B cell (primary cell): ENCODE measurements at regions not wholly inside any gene's neighbourhood (a gene's known extent, or its start where the extent isn't known, plus 50 kb on each side); places are given as distances from the start of the nearest gene placed in this dataset.

ENCODE experiments used
- ATAC-seq: fragments of 200-7000 bp; cut with Tn5 transposase; one replicate; pipeline ENCODE4 v1.10.0; 2021; ENCODE audit warnings: low read depth, mild to moderate bottlenecking, moderate number of reproducible peaks, moderate library complexity
- CTCF ChIA-PET: fragments of 350-600 bp; sonication (Branson Sonifier 250); formaldehyde crosslinking; loops from one replicate; lab custom pipeline; 2021; ENCODE audit warnings: antibody characterized with exemption, inconsistent platforms; lab: Charles Lee
- POLR2A ChIA-PET: fragments of 350-600 bp; sonication (Branson Sonifier 250); formaldehyde crosslinking; loops from one replicate; lab custom pipeline; 2021; ENCODE audit warnings: antibody characterized with exemption; lab: Charles Lee
- DNase-seq: peaks from one replicate; pipeline ENCODE4 v3.0.0; 2013
- H2AFZ ChIP-seq: 2 replicates; pipeline ENCODE4 v1.6.1; 2012; ENCODE audit warnings: mild to moderate bottlenecking, low read depth, low read length; ENCODE audit not compliant: insufficient read depth, poor library complexity, severe bottlenecking
- H3K27ac ChIP-seq, 2 donors: 1 replicate in 1 of 2; 2 replicates in 1 of 2; pipeline ENCODE4 v1.5.1; 2012 to 2013; ENCODE audit warnings: low read length in 2 of 2, mild to moderate bottlenecking in 2 of 2, moderate library complexity in 1 of 2
- H3K27me3 ChIP-seq, 4 experiments: fragments of 200-600 bp in 1 of 4; sonication (generic) in 1 of 4; replicated peaks in 1 of 4; 1 replicate in 2 of 4; 2 replicates in 2 of 4; pipeline versions ENCODE4 v1.6.1 to v1.7.0; 2013 to 2016; ENCODE audit warnings: low read length in 3 of 4, mild to moderate bottlenecking in 2 of 4, mixed read lengths in 1 of 4, moderate library complexity in 1 of 4; ENCODE audit not compliant: insufficient read depth in 4 of 4, control insufficient read depth in 3 of 4; ENCODE audit errors: control extremely low read depth in 1 of 4
- H3K36me3 ChIP-seq, 2 experiments: replicated peaks in 1 of 2; 1 replicate in 1 of 2; 2 replicates in 1 of 2; pipeline versions ENCODE4 v1.6.1 to v1.7.1; 2013; ENCODE audit warnings: low read length in 1 of 2; ENCODE audit not compliant: insufficient read depth in 2 of 2, control insufficient read depth in 1 of 2; ENCODE audit errors: control extremely low read depth in 1 of 2, extremely low read depth in 1 of 2
- H3K4me1 ChIP-seq, 2 donors: fragments of 200-600 bp in 1 of 2; sonication (generic) in 1 of 2; 1 replicate in 1 of 2; 2 replicates in 1 of 2; pipeline versions ENCODE4 v1.5.1 to v1.6.1; 2013 to 2017; ENCODE audit warnings: low read length in 2 of 2; ENCODE audit not compliant: control insufficient read depth in 2 of 2, insufficient read depth in 2 of 2
- H3K4me2 ChIP-seq: replicated peaks from 2 replicates; pipeline ENCODE3; 2012; ENCODE audit warnings: mild to moderate bottlenecking, low read depth, low read length; ENCODE audit not compliant: poor library complexity, severe bottlenecking
- H3K4me3 ChIP-seq, 5 experiments: fragments of 200-600 bp in 1 of 5; sonication (generic) in 1 of 5; 1 replicate in 3 of 5; 2 replicates in 2 of 5; pipeline versions ENCODE4 v1.5.1 to v1.7.0; 2011 to 2016; ENCODE audit warnings: low read length in 4 of 5, mild to moderate bottlenecking in 4 of 5, low read depth in 2 of 5, control low read depth in 1 of 5, moderate library complexity in 1 of 5; ENCODE audit not compliant: insufficient read depth in 1 of 5; ENCODE audit errors: control extremely low read depth in 1 of 5, extremely low read depth in 1 of 5
- H3K79me2 ChIP-seq: fragments of 200-600 bp; sonication (generic); one replicate; pipeline ENCODE4 v1.6.0; 2016; ENCODE audit warnings: low read length; ENCODE audit not compliant: control insufficient read depth, insufficient read depth
- H3K9ac ChIP-seq: fragments of 200-600 bp; sonication (generic); 2 replicates; pipeline ENCODE4 v1.6.1; 2017; ENCODE audit warnings: mild to moderate bottlenecking, low read length, moderate library complexity
- H3K9me3 ChIP-seq, 3 donors: one replicate each; pipeline versions ENCODE4 v1.6.1 to v1.7.1; 2013; ENCODE audit warnings: low read length in 2 of 3; ENCODE audit not compliant: control insufficient read depth in 2 of 3, insufficient read depth in 1 of 3; ENCODE audit errors: control extremely low read depth in 1 of 3
- H4K20me1 ChIP-seq: 2 replicates; pipeline ENCODE4 v1.6.0; 2012; ENCODE audit warnings: mild to moderate bottlenecking, low read length; ENCODE audit not compliant: insufficient read depth, control insufficient read depth, poor library complexity, severe bottlenecking
- H3K27ac Mint-ChIP-seq: one replicate; pipeline ENCODE4 v1.8.0; 2021; ENCODE audit warnings: mixed read lengths
- H3K27me3 Mint-ChIP-seq: one replicate; pipeline ENCODE4 v1.8.0; 2021; ENCODE audit warnings: mixed read lengths
- H3K4me1 Mint-ChIP-seq: one replicate; pipeline ENCODE4 v1.8.0; 2021; ENCODE audit warnings: mixed read lengths
- H3K4me3 Mint-ChIP-seq: one replicate; pipeline ENCODE4 v1.8.0; 2021; ENCODE audit warnings: mixed read lengths
- H3K9me3 Mint-ChIP-seq: one replicate; pipeline ENCODE4 v1.8.0; 2022; ENCODE audit warnings: mixed read lengths; ENCODE audit not compliant: insufficient read depth
- CTCF ChIP-seq: fragments of 200-600 bp; IDR thresholded peaks from one replicate; pipeline ENCODE4 v1.8.0; 2022; ENCODE audit warnings: antibody characterized with exemption, mild to moderate bottlenecking
- EZH2 ChIP-seq: IDR thresholded peaks from 2 replicates; pipeline ENCODE4 v1.6.1; 2012; ENCODE audit warnings: borderline replicate concordance, low read depth, mild to moderate bottlenecking, moderate library complexity, low read length; ENCODE audit not compliant: insufficient read depth, poor library complexity, severe bottlenecking
- WGBS: methylation state at CpG from one replicate; pipeline ENCODE4 v1.1.5; 2013; ENCODE audit warnings: missing lambda C conversion rate; ENCODE audit not compliant: insufficient coverage; 5-methylcytosine and 5-hydroxymethylcytosine counted together
- intact Hi-C: fragments of 100-400 bp; cut with micrococcal nuclease; formaldehyde crosslinking; loops from one replicate; pipeline ENCODE4 v1.10.0; 2022

GRCh38 chr2:151178207-151178606, 83.5 kb downstream of the RBM43 start:
- Mint-ChIP-seq H3K27ac (no peak overlapping the region), H3K27me3 (peaks cover 24% of the 10 kb centered on the region), H3K9me3 (no peaks in the 10 kb centered on the region), H3K4me1 (no peaks in the 10 kb centered on the region), H3K4me3 (no peak overlapping the region)
- ChIA-PET POLR2A (no interaction called here), CTCF (no interaction called here)
- Histone ChIP-seq H3K9ac (no peak overlapping the region), H3K27me3 (peaks cover 0 to 6% (median 0%) of the 10 kb centered on the region in 4 experiments), H3K79me2 (no peaks in the 10 kb centered on the region), H3K4me1 (no peaks in the 10 kb centered on the region), H3K36me3 (no peaks in the 10 kb centered on the region), H3K9me3 (peaks cover 0 to 1% (median 0%) of the 10 kb centered on the region in 3 donors), H4K20me1 (no peaks in the 10 kb centered on the region), H2AFZ (no peak overlapping the region), H3K4me2 (no peak overlapping the region), H3K27ac (no peak overlapping the region), H3K4me3 (no peak overlapping the region)
- intact Hi-C loops = no loop called here
- TF ChIP-seq EZH2 (no peak), CTCF (no peak)
- DNase-seq = no peak
- no CpG with 5 or more reads among the region's 5 CpGs for WGBS
- ATAC-seq = no peak

- POLR2A ChIA-PET = no interaction called here
- intact Hi-C loops = no loop called here
- Histone ChIP-seq H3K9ac (no peak overlapping the region), H4K20me1 (no peaks in the 10 kb centered on the region), H3K79me2 (no peaks in the 10 kb centered on the region), H3K27me3 (peaks cover 0 to 6% (median 0%) of the 10 kb centered on the region in 4 experiments), H3K4me2 (no peak overlapping the region), H3K27ac (no peak overlapping the region), H3K9me3 (peaks cover 0 to 1% (median 0%) of the 10 kb centered on the region in 3 donors), H3K4me1 (no peaks in the 10 kb centered on the region), H2AFZ (no peak overlapping the region), H3K4me3 (no peak overlapping the region), H3K36me3 (no peaks in the 10 kb centered on the region)
- H3K4me3 Mint-ChIP-seq = no peak overlapping the region
- no peaks in the 10 kb centered on the region for H3K4me1 Mint-ChIP-seq
- DNase-seq (no peak), ATAC-seq (no peak)
- TF ChIP-seq EZH2 (no peak), CTCF (no peak)
- H3K9me3 Mint-ChIP-seq = no peaks in the 10 kb centered on the region
- WGBS = no CpG with 5 or more reads among the region's 4 CpGs
- CTCF ChIA-PET = no interaction called here
- H3K27me3 Mint-ChIP-seq = peaks cover 26% of the 10 kb centered on the region
- H3K27ac Mint-ChIP-seq = no peak overlapping the region
These were observed 83.9 kb downstream of the RBM43 start for GRCh38 chr2:151177756-151178155.
